C4-2B (cell line): ENCODE measurements at regions not wholly inside any gene's neighbourhood (a gene's known extent, or its start where the extent isn't known, plus 50 kb on each side); places are given as distances from the start of the nearest gene placed in this dataset.

Source experiments
- ZFX ChIP-seq: fragments of 450-650 bp; IDR thresholded peaks from 2 replicates; pipeline ENCODE4 v1.6.1; 2017
- TF ChIP-seq, protein P1 (sequence below): fragments of 450-650 bp; conservative IDR thresholded peaks from 2 replicates; pipeline ENCODE4 v1.5.1; 2017; ENCODE audit warnings: mild to moderate bottlenecking

DNA sequence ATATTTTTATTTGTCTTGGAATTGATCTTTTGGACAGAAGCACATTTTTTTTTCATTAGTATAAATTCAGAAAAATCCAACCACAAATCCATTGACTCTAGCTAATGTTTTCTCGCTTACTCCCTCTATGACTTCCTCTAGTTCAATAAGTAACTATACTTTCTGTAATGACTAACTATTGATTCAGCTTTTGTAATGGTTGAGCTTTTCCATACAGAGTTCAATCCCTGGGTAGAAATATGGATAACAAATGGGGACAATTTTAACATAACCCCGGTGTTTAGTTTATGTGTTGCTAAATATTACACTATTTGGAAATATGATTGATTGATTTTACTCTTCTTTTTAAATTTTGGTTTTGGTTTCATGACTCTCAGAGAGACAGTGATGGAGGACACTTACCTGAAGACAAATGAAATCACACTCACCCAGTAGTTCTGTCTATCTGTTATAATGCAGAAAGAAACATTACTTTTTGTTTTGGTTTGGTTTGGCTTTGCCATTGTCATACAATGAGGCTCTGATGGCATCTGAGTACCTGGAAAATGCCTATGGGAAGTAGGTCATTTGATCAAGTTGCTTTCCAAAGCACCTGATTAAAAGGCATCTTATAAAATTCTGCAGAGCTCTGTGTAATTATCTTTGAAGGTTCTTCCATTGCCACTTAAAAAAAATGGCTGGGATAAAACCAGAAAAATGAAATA, 309.7 kb upstream of the MPDZ start:
- TF ChIP-seq, protein P1, sequence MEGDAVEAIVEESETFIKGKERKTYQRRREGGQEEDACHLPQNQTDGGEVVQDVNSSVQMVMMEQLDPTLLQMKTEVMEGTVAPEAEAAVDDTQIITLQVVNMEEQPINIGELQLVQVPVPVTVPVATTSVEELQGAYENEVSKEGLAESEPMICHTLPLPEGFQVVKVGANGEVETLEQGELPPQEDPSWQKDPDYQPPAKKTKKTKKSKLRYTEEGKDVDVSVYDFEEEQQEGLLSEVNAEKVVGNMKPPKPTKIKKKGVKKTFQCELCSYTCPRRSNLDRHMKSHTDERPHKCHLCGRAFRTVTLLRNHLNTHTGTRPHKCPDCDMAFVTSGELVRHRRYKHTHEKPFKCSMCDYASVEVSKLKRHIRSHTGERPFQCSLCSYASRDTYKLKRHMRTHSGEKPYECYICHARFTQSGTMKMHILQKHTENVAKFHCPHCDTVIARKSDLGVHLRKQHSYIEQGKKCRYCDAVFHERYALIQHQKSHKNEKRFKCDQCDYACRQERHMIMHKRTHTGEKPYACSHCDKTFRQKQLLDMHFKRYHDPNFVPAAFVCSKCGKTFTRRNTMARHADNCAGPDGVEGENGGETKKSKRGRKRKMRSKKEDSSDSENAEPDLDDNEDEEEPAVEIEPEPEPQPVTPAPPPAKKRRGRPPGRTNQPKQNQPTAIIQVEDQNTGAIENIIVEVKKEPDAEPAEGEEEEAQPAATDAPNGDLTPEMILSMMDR, result no peak
- TF ChIP-seq ZFX, result no peak
